Neuron (in vitro differentiated cells): ENCODE measurements at regions not wholly inside any gene's neighbourhood (a gene's known extent, or its start where the extent isn't known, plus 50 kb on each side); places are given as distances from the start of the nearest gene placed in this dataset.
"Not testable (repeated sequence)": the region's sequence is repeated elsewhere in the genome, so short reads cannot be mapped to it uniquely, and the experiment has no call there.

ENCODE experiments used
- H2AFZ ChIP-seq: one replicate; pipeline ENCODE4 v1.6.1; 2013; ENCODE audit warnings: low read depth, mild to moderate bottlenecking, inconsistent platforms, low read length, moderate library complexity
- H3K27me3 ChIP-seq: one replicate; pipeline ENCODE4 v1.6.1; 2013; ENCODE audit warnings: low read length; ENCODE audit not compliant: insufficient read depth
- H3K36me3 ChIP-seq: one replicate; pipeline ENCODE4 v1.6.1; 2013; ENCODE audit warnings: low read length; ENCODE audit not compliant: insufficient read depth
- H3K4me1 ChIP-seq: one replicate; pipeline ENCODE4 v1.6.1; 2013; ENCODE audit warnings: low read length; ENCODE audit not compliant: insufficient read depth
- H3K4me3 ChIP-seq: 2 replicates; pipeline ENCODE4 v1.5.1; 2013; ENCODE audit warnings: mild to moderate bottlenecking, low read length, moderate library complexity
- H3K9me3 ChIP-seq: one replicate; pipeline ENCODE4 v1.6.1; 2013; ENCODE audit warnings: low read length

DNA sequence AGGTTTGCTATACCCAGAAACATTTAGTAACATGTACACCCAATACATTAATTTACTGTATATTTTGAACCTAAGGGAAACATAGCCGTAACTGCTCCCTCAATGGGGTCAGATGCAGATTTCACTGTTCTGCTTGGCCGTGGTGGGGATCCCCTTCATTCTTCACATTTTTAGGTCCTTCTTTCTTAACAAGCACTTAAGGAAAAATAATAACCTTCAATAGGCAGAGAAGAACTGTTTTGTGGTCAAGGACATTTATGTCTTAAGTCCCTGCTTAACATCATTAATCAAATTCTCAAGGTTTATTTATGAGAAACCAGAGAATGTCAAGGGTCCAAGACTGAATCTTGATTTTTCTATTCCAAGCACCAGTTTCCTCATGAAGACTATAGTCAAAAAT, 592.1 kb upstream of the ANKRD30A start:
- Histone ChIP-seq H3K9me3 (no peaks in the 10 kb centered on the region), H3K36me3 (no peaks in the 10 kb centered on the region), H3K4me3 (no peak overlapping the region), H3K27me3 (no peaks in the 10 kb centered on the region), H3K4me1 (no peaks in the 10 kb centered on the region), H2AFZ (no peak overlapping the region)

DNA sequence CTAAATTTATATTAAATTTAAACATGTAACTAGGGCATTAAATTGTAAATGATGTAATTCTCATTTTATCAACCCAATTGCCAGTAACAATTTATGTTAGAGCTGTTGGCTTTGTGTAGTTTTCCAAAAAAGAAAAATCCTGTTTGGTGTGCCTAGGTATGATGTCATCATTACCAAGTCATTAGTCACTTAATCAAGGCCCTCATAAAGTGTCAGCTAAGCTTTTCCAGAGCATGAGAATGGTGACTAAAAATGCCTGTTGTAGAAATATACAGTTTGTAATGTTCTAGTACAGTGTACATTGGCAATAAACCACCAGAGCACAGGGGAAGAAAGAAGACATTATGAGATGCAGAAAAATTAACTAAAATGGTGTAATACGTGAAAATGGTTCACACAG, 593.8 kb upstream of the ANKRD30A start:
- H3K4me1 ChIP-seq = no peaks in the 10 kb centered on the region
- no peak overlapping the region for H3K4me3 ChIP-seq
- H3K36me3 ChIP-seq = no peaks in the 10 kb centered on the region
- H2AFZ ChIP-seq = no peak overlapping the region
- H3K9me3 ChIP-seq = no peaks in the 10 kb centered on the region
- no peaks in the 10 kb centered on the region for H3K27me3 ChIP-seq

DNA sequence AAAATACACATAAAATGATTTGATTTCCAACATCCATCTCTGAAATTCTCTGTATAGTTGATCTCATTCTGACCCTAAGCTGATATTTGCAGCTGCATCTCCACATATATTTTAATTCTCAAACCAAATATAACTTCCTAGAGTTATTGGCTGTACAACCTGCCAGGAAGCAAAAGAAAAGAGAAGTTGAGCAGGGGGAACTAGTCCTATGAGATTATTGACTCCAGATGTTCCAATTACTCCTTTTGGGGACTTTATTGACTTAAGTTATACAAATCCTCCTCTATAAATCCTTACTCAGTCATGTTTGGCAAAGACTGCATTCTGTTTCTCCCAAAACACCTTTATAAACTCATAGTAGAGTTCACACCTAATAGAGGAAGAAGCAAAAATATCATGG, 599.4 kb upstream of the ANKRD30A start:
- Histone ChIP-seq H3K4me1 (no peaks in the 10 kb centered on the region), H3K9me3 (no peaks in the 10 kb centered on the region), H3K27me3 (no peaks in the 10 kb centered on the region), H3K4me3 (no peak overlapping the region), H3K36me3 (no peaks in the 10 kb centered on the region), H2AFZ (no peak overlapping the region)

DNA sequence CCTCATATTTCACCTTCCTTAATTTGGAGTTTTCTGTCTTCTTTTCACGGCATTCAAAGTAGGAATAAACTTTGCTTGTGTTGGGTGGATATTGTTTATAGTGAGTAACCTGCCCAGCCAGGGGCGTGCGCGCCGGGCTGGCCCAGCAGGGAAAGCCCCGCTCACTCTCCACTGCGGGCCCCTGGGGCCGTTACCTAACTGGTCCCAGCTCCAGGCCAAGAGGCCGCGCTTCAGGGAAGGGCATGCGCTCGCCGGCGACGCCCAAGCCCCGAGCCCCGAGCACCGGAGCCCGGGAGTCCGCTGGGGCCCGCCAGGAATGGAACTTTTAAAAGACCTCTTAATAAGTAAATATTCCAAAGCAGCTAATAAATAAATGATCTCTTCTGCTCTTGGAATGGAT, 601.3 kb upstream of the ANKRD30A start:
- not testable (repeated sequence) for H3K4me1 ChIP-seq, H3K36me3 ChIP-seq, H3K9me3 ChIP-seq, H2AFZ ChIP-seq, H3K4me3 ChIP-seq, H3K27me3 ChIP-seq

DNA sequence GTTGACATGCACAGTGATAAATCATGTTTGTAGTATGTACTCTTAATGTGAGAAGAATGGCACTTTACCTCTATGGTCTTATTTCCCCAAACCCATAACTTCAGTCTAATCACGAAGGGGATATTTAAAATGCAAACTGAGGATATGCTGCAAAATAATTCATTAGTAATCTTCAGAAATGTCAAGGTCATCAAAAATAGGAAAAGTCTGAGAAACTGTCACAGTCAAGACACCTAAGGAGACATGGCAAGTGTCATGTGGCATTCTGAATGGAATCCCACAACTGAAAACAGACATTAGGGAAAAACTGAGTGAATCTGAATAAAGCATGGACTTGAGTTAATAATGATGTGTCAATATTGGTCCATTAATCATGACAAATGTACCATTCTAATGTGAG, 605.5 kb upstream of the ANKRD30A start:
- Histone ChIP-seq H3K4me3 (no peak overlapping the region), H2AFZ (no peak overlapping the region), H3K36me3 (no peaks in the 10 kb centered on the region), H3K27me3 (no peaks in the 10 kb centered on the region), H3K4me1 (no peaks in the 10 kb centered on the region), H3K9me3 (no peaks in the 10 kb centered on the region)

DNA sequence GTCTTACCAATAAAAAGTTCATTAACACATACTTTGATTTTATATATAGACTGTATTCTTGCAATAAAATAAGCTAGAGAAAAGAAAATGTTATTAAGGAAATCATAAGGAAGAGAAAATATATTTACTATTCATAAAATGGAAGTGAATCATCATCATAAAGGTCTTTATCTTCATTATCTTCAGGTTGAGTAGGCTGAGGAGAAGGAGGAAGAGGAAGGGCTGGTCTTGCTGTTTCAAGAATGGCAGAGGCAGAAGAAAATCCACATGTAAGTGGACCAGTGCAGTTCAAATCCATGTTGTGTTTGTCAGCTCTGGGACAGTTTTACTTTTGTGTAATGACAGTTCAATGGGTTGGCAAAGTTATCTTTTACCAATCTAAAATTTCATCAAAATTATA, 609.1 kb upstream of the ANKRD30A start:
- Histone ChIP-seq H3K27me3 (no peaks in the 10 kb centered on the region), H2AFZ (no peak overlapping the region), H3K36me3 (no peaks in the 10 kb centered on the region), H3K9me3 (no peaks in the 10 kb centered on the region), H3K4me1 (no peaks in the 10 kb centered on the region), H3K4me3 (no peak overlapping the region)

DNA sequence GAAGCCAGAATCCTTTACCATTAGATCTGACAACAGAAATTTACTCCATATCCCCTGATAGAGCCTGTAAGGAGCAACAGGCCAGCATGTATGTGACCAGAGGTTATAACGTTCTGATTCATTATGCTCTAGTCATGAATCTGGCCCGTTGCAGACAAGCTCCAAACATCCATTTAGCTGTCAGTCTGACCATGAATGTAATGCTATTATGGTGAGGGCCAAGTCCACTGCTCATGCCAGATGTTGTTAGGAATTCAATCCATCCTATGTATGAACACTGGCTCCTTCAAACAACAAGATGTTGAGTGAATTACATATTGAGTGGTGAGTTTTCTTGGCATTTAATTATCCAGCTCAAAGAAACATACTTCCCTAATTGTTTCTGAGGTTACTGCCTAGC, 610.1 kb upstream of the ANKRD30A start:
- Histone ChIP-seq H3K4me3 (no peak overlapping the region), H3K27me3 (no peaks in the 10 kb centered on the region), H3K9me3 (no peaks in the 10 kb centered on the region), H3K4me1 (no peaks in the 10 kb centered on the region), H3K36me3 (no peaks in the 10 kb centered on the region), H2AFZ (no peak overlapping the region)

DNA sequence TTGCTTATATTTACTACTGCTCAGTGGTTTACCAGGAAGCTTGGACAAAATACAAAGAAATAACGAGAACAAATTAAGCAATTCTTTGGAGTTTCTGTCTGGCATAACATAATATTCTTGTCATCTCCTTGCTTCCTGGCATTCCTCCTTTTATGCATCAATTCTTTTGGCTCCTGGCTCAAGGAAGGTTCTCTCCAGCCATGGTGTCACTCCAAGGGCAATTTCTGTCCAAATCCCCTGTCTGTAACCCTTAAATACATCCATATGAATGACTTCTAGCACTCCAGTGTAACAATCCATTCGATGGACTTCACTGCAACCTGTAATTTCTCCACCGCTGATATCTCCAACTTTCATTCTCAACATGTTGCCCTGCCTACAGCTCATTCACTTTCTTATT, 617.7 kb upstream of the ANKRD30A start:
- Histone ChIP-seq H3K4me3 (no peak overlapping the region), H2AFZ (no peak overlapping the region), H3K4me1 (no peaks in the 10 kb centered on the region), H3K9me3 (no peaks in the 10 kb centered on the region), H3K36me3 (no peaks in the 10 kb centered on the region), H3K27me3 (no peaks in the 10 kb centered on the region)

DNA sequence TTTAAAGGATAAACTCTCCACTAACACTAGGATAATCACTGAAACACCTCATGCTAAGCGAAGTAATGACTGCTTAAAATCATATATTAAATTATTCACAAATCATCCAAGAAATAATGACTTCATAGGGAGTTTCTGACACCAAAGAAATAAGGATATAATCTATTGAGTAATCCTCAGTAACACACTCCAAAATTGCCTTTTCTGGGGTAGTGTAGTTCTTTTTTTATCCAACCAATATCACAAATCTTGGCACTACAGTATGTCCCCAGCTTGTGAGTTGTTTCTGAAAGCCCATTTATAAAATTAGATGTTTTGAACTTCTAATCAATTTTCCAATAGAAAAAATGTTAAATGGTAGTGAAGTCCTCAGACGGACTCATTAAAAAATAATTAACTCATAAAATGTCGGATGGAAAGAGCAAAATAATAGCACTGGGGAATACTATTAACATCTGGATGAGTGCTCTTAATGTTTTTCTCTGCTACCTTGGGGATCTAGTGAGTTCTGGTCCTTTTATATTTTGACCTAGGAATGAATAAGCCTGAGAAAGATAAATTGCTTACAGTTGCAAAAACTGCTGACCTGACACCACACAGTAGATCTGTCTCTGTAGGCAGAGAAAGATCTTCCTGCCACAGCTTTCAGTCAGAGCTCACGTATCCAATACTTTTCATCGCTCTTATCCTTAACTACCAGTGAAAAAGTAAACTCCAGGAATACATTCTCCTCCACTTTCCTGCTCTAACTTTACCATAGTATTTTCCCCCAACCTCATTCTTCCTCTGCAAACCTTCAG, 618.5 kb upstream of the ANKRD30A start:
- no peak overlapping the region for H3K4me3 ChIP-seq

DNA sequence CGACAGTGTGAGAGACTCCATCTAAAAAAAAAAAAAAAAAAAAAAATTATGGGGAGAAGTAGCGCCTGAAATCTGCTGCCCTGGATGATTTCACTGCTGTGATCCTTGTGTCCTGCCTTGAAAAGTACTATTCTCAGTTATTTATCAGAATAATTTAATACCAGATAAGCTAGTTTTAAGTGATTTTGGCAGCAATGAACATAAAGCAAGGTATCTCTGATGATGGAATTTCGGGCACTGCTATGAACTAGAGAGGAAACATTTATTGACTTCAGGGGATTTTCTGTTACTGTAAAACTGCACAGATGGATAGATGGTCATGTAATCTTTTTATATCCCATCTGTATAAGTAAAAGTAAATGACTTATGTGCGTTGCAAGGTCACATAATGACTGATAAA, 619.1 kb upstream of the ANKRD30A start:
- Histone ChIP-seq H3K4me1 (no peaks in the 10 kb centered on the region), H3K4me3 (no peak overlapping the region), H2AFZ (no peak overlapping the region), H3K36me3 (no peaks in the 10 kb centered on the region), H3K27me3 (no peaks in the 10 kb centered on the region), H3K9me3 (no peaks in the 10 kb centered on the region)

More for the DNA sequence above, 618.5 kb upstream of the ANKRD30A start:
- Histone ChIP-seq H3K9me3 (no peaks in the 10 kb centered on the region), H3K4me1 (no peaks in the 10 kb centered on the region), H2AFZ (no peak overlapping the region), H3K36me3 (no peaks in the 10 kb centered on the region), H3K27me3 (no peaks in the 10 kb centered on the region)

DNA sequence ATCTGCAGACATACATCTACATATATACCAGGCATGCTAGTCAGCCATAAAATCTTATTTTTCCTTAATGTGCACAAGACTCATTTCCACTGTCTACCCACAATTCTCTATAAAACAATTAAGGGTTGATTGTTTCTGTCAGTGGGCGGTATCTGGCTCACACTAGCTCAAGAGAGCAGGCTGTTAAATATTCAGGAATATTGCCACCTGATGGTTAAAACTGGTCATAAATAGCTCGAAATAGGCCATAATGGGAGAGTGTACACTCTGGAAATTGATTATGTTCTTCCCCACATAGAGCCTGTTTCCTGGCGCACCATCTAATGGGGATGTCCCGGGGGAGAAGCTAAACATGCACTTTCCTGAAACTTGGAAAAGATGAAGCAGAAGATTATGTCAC, 620.6 kb upstream of the ANKRD30A start:
- Histone ChIP-seq H3K36me3 (no peaks in the 10 kb centered on the region), H3K4me1 (no peaks in the 10 kb centered on the region), H3K9me3 (no peaks in the 10 kb centered on the region), H3K4me3 (no peak overlapping the region), H3K27me3 (no peaks in the 10 kb centered on the region), H2AFZ (no peak overlapping the region)

DNA sequence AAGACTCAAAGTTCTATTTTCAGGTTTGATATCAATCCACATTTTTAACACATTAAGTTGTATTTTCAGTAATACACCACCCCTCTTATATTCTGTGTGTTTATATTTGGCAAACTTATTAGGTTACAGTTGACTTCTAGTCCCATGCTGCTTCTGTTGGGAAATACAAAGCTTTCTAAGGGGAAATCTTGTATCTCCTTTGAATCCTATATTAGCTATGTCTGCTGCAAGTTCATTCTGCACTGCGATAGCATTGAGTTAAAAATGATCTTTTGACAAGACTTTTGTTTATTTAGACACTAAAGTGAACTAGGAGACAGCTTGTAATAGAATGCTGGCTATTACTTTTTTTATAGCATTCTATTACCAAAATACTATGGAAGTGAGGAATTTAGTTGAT, 625.1 kb upstream of the ANKRD30A start:
- Histone ChIP-seq H3K4me3 (no peak overlapping the region), H3K9me3 (no peaks in the 10 kb centered on the region), H3K27me3 (no peaks in the 10 kb centered on the region), H2AFZ (no peak overlapping the region), H3K4me1 (no peaks in the 10 kb centered on the region), H3K36me3 (no peaks in the 10 kb centered on the region)

DNA sequence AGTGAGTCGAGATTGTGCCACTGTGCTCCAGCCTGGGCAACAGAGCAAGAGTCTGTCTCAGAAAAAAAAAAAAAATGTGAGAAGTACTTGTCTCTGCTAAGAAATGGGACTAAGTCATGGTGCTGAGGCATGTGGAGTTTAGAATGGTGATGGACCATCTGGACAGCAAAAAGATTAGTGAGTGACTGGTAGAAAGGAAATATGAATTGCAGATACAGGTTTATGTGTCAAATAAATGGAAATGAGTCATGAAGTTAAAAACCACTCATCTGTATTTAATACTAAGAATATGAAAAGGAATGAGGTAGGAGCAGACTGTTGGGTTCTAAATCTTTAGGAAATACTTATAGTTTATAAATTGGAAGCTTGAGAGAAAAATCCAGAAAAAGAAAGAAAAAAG, 625.7 kb upstream of the ANKRD30A start:
- Histone ChIP-seq H2AFZ (no peak overlapping the region), H3K4me3 (no peak overlapping the region), H3K36me3 (no peaks in the 10 kb centered on the region), H3K27me3 (no peaks in the 10 kb centered on the region), H3K9me3 (no peaks in the 10 kb centered on the region), H3K4me1 (no peaks in the 10 kb centered on the region)

DNA sequence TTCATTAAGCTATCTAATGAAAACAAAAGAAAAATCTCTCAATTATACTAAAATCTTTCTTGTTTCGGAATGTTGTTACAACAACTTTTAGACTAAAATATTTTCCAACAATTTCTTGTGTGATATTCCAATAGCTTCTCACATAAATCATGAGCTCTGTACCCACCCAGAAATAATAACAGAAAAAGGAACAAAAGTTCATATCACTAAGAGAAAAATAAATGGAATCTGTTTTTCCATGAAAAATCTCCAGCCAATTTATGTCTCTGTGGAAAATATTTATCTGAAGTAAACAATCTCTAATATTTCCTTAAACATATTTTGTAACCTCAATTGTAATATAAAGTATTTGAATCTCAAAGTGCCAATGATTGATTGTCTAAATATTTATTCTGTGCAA, 628.6 kb upstream of the ANKRD30A start:
- Histone ChIP-seq H3K36me3 (no peaks in the 10 kb centered on the region), H2AFZ (no peak overlapping the region), H3K4me1 (no peaks in the 10 kb centered on the region), H3K27me3 (no peaks in the 10 kb centered on the region), H3K9me3 (no peaks in the 10 kb centered on the region), H3K4me3 (no peak overlapping the region)
